ENCODE measurements at regions not wholly inside any gene's neighbourhood (a gene's known extent, or its start where the extent isn't known, plus 50 kb on each side); places are given as distances from the start of the nearest gene placed in this dataset.

- no peak for DNase-seq
Observed at GRCh38 chr7:38002689-38003088, 82.2 kb downstream of the EPDR1 start.

- DNase-seq = no peak
Observed at GRCh38 chr7:38006559-38006958, 86.1 kb downstream of the EPDR1 start.

GRCh38 chr7:38007096-38007495, 86.7 kb downstream of the EPDR1 start:
- no peak for DNase-seq

GRCh38 chr7:38013246-38013645, 92.8 kb downstream of the EPDR1 start:
- no peak for DNase-seq

- no peak for DNase-seq
Observed at GRCh38 chr7:38016567-38016966, 96.1 kb downstream of the EPDR1 start.

GRCh38 chr7:38017320-38017719, 96.9 kb downstream of the EPDR1 start:
- DNase-seq = no peak

GRCh38 chr7:38020121-38020785, 99.8 kb downstream of the EPDR1 start:
- DNase-seq = no peak

GRCh38 chr7:38021892-38022291, 101.5 kb downstream of the EPDR1 start:
- DNase-seq = no peak

- no peak for DNase-seq
Observed at GRCh38 chr7:38025815-38026214, 105.4 kb downstream of the EPDR1 start.

GRCh38 chr7:38027884-38028455, 107.5 kb downstream of the EPDR1 start:
- DNase-seq = no peak

- DNase-seq = no peak
Observed at GRCh38 chr7:38034062-38034908, 113.8 kb downstream of the EPDR1 start.

GRCh38 chr7:38040831-38041230, 120.4 kb downstream of the EPDR1 start:
- DNase-seq = no peak

GRCh38 chr7:38049679-38050078, 128.4 kb upstream of the STARD3NL start:
- DNase-seq = no peak

GRCh38 chr7:38051311-38051710, 126.7 kb upstream of the STARD3NL start:
- no peak for DNase-seq

GRCh38 chr7:38051786-38052185, 126.3 kb upstream of the STARD3NL start:
- no peak for DNase-seq

GRCh38 chr7:38052786-38053185, 125.3 kb upstream of the STARD3NL start:
- no peak for DNase-seq

GRCh38 chr7:38054199-38054598, 123.8 kb upstream of the STARD3NL start:
- no peak for DNase-seq

- DNase-seq = no peak
Observed at GRCh38 chr7:38057829-38058228, 120.2 kb upstream of the STARD3NL start.

GRCh38 chr7:38060116-38060515, 117.9 kb upstream of the STARD3NL start:
- DNase-seq = no peak

- no peak for DNase-seq
Observed at GRCh38 chr7:38060637-38061036, 117.4 kb upstream of the STARD3NL start.

GRCh38 chr7:38066391-38066790, 111.7 kb upstream of the STARD3NL start:
- no peak for DNase-seq

GRCh38 chr7:38068461-38068860, 109.6 kb upstream of the STARD3NL start:
- DNase-seq = no peak

- DNase-seq = no peak
Observed at GRCh38 chr7:38069052-38069451, 109.0 kb upstream of the STARD3NL start.

- DNase-seq = no peak
Observed at GRCh38 chr7:38070718-38071117, 107.3 kb upstream of the STARD3NL start.

Measured in activated effector memory CD4-positive, alpha-beta T cell treated with anti-CD3 and anti-CD28 coated beads, Interleukin-2, amount 50 U/mL, for 16 hours (primary cell).